ENCODE measurements at regions not wholly inside any gene's neighbourhood (a gene's known extent, or its start where the extent isn't known, plus 50 kb on each side); places are given as distances from the start of the nearest gene placed in this dataset.

GRCh38 chr7:84336303-84336702, 141.7 kb upstream of the SEMA3A start (continued):
- TF ChIP-seq IRF4 (IDR thresholded peaks at IDR 0.05; ENCODE audit: low read depth, low read length) (peak; percentile 51; the same call in 1 of the 2 replicates), RBBP5 (conservative IDR thresholded peaks at IDR 0.05) (no peak), RUNX3 (IDR thresholded peaks at IDR 0.05; ENCODE audit: low read length) (peak; percentile 60; the same call in 1 of the 2 replicates), SREBF2 (IDR thresholded peaks at IDR 0.05; ENCODE audit: low read length) (no peak), BRCA1 (IDR thresholded peaks at IDR 0.05; ENCODE audit: low read depth, low read length) (no peak), WRNIP1 (IDR thresholded peaks at IDR 0.05; ENCODE audit: borderline replicate concordance, low read depth, low read length) (no peak), CHD2 (IDR thresholded peaks at IDR 0.05; ENCODE audit: borderline replicate concordance, low read depth, low read length) (no peak), RB1 (IDR thresholded peaks at IDR 0.05; ENCODE audit: borderline replicate concordance) (no peak), ZBTB40 (IDR thresholded peaks at IDR 0.05; ENCODE audit: borderline replicate concordance) (peak; percentile 11; the same call in 1 of the 2 replicates), E4F1 (IDR thresholded peaks at IDR 0.05; ENCODE audit: borderline replicate concordance, partially characterized antibody) (no peak), CREB1 (IDR thresholded peaks at IDR 0.05; ENCODE audit: low read depth) (no peak), BCLAF1 (IDR thresholded peaks at IDR 0.05) (no peak), MTA3 (IDR thresholded peaks at IDR 0.05; ENCODE audit: borderline replicate concordance, low read length) (no peak), STAT3 (IDR thresholded peaks at IDR 0.05; ENCODE audit: low read depth, low read length) (0 out of 2 replicates have a peak, but pooled peaks have one; percentile 27), PRDM15 (CRISPR knock-in tag; IDR thresholded peaks at IDR 0.05) (no peak), NFYA (IDR thresholded peaks at IDR 0.05; ENCODE audit: borderline replicate concordance, low read depth, low read length) (no peak), NR2C2 (IDR thresholded peaks at IDR 0.05; ENCODE audit: borderline replicate concordance, control insufficient read depth, insufficient read length, low read depth) (no peak), BMI1 (IDR thresholded peaks at IDR 0.05; ENCODE audit: borderline replicate concordance) (peak; percentile 68), YBX1 (IDR thresholded peaks at IDR 0.05) (no peak)

Data from GM12878 (cell line).